Esophagus muscularis mucosa (tissue), 4 donors: ENCODE measurements at regions not wholly inside any gene's neighbourhood (a gene's known extent, or its start where the extent isn't known, plus 50 kb on each side); places are given as distances from the start of the nearest gene placed in this dataset.
"Not testable (repeated sequence)": the region's sequence is repeated elsewhere in the genome, so short reads cannot be mapped to it uniquely, and the experiment has no call there.

Experiments
- EP300 ChIP-seq: sonication (generic); formaldehyde crosslinking; IDR thresholded peaks from one replicate; pipeline ENCODE4 v1.6.1; 2017; ENCODE audit warnings: antibody characterized with exemption
- POLR2A ChIP-seq: fragments of 450-650 bp; IDR thresholded peaks from one replicate; pipeline ENCODE4 v1.6.1; 2017; ENCODE audit warnings: antibody characterized with exemption, moderate library complexity, mild to moderate bottlenecking, low read depth
- POLR2AphosphoS5 ChIP-seq, 2 donors: sonication (generic); formaldehyde crosslinking; IDR thresholded peaks; one replicate each; pipeline ENCODE4 v1.6.1; 2017; ENCODE audit warnings: antibody characterized with exemption in 2 of 2
- TF ChIP-seq, protein P1 (sequence below), 3 experiments: fragments of 200-600 bp in 2 of 3; fragments of 450-650 bp in 1 of 3; sonication (generic) in 2 of 3; IDR thresholded peaks; one replicate each; pipeline ENCODE4 v1.5.1; 2017 to 2019; ENCODE audit warnings: antibody characterized with exemption in 3 of 3, mild to moderate bottlenecking in 2 of 3, moderate library complexity in 1 of 3

DNA sequence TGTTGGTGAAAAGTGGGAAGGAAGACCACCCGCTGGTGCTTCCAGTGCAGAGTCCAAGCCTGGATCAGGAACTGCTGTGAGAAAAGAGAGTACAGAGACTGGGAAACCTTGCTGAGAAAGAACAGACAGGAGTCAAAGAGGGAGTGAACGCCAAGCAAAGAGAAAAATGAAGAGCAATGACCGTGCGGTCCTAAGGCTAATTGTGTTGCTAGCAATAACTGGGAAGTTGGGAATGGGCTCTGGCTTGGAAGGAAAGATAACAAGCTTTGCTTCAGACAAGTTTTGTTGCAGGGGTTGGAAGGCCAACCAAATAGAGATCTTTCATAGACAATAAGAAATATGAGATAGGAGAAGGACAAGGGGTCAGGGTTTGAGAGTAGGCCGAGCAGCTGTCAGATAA is 55.0 kb upstream of the PAX8 start:
- TF ChIP-seq POLR2A; EP300; POLR2AphosphoS5 (IDR thresholded peaks at IDR 0.05): not testable (repeated sequence)
- TF ChIP-seq, protein P1, sequence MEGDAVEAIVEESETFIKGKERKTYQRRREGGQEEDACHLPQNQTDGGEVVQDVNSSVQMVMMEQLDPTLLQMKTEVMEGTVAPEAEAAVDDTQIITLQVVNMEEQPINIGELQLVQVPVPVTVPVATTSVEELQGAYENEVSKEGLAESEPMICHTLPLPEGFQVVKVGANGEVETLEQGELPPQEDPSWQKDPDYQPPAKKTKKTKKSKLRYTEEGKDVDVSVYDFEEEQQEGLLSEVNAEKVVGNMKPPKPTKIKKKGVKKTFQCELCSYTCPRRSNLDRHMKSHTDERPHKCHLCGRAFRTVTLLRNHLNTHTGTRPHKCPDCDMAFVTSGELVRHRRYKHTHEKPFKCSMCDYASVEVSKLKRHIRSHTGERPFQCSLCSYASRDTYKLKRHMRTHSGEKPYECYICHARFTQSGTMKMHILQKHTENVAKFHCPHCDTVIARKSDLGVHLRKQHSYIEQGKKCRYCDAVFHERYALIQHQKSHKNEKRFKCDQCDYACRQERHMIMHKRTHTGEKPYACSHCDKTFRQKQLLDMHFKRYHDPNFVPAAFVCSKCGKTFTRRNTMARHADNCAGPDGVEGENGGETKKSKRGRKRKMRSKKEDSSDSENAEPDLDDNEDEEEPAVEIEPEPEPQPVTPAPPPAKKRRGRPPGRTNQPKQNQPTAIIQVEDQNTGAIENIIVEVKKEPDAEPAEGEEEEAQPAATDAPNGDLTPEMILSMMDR (IDR thresholded peaks at IDR 0.05): not testable (repeated sequence)
